Lower lobe of right lung (tissue), 2 donors: ENCODE measurements at regions not wholly inside any gene's neighbourhood (a gene's known extent, or its start where the extent isn't known, plus 50 kb on each side); places are given as distances from the start of the nearest gene placed in this dataset.

Experiments used
- ATAC-seq, 2 donors: fragments of 200-7000 bp; cut with Tn5 transposase; one replicate each; pipeline ENCODE4 v1.9.1; 2020 to 2022; ENCODE audit warnings: mild to moderate bottlenecking in 2 of 2, moderate library complexity in 2 of 2
- DNase-seq: peaks from one replicate; pipeline ENCODE4 v3.0.0-alpha.2; 2020
- H3K27ac ChIP-seq: fragments of 200-600 bp; one replicate; pipeline ENCODE4 v1.8.0; 2022
- H3K27me3 ChIP-seq: fragments of 200-600 bp; one replicate; pipeline ENCODE4 v1.8.0; 2022; ENCODE audit warnings: low read depth
- H3K36me3 ChIP-seq: fragments of 200-600 bp; one replicate; pipeline ENCODE4 v1.8.0; 2022; ENCODE audit warnings: mild to moderate bottlenecking
- H3K4me1 ChIP-seq: fragments of 200-600 bp; one replicate; pipeline ENCODE4 v1.8.0; 2022
- H3K4me3 ChIP-seq: fragments of 200-600 bp; one replicate; pipeline ENCODE4 v1.8.0; 2022; ENCODE audit warnings: mild to moderate bottlenecking
- H3K9me3 ChIP-seq: fragments of 200-600 bp; one replicate; pipeline ENCODE4 v1.8.0; 2022
- intact Hi-C: fragments of 100-400 bp; cut with DNase I; formaldehyde crosslinking; loops from one replicate; pipeline ENCODE4 v1.11.0; 2022
- TF ChIP-seq, protein P1 (sequence below): fragments of 200-600 bp; IDR thresholded peaks from one replicate; pipeline ENCODE4 v1.8.0; 2022; ENCODE audit warnings: antibody characterized with exemption, mild to moderate bottlenecking
- donor health status: DM: no; HTN: yes; CAD: no; lungs with severe emphysema.

DNA sequence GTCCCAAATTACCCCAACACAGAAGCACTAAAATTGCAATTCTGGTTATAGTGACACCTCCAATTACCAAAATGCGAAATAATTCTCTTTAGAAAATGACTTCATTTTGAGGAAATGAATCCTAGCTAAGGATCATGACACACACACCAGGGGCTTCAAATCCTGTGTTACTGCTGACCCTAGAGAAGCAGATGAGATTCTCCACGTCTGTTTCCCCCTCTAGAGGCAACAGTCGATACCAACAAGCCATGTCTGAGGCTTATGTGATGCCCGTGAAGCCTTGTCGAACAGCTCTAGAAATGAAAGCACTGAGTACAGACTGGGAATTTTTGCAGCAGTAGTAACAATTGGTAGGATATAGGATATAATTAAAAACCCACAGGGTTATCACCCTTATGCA, 153.6 kb upstream of the TMTC4 start:
- Histone ChIP-seq H3K4me1 (no peaks in the 10 kb centered on the region), H3K27me3 (no peaks in the 10 kb centered on the region), H3K36me3 (no peaks in the 10 kb centered on the region), H3K27ac (no peak overlapping the region), H3K4me3 (no peak overlapping the region), H3K9me3 (no peaks in the 10 kb centered on the region)
- DNase-seq, result no peak
- intact Hi-C loops, result no loop called here
- TF ChIP-seq, protein P1, sequence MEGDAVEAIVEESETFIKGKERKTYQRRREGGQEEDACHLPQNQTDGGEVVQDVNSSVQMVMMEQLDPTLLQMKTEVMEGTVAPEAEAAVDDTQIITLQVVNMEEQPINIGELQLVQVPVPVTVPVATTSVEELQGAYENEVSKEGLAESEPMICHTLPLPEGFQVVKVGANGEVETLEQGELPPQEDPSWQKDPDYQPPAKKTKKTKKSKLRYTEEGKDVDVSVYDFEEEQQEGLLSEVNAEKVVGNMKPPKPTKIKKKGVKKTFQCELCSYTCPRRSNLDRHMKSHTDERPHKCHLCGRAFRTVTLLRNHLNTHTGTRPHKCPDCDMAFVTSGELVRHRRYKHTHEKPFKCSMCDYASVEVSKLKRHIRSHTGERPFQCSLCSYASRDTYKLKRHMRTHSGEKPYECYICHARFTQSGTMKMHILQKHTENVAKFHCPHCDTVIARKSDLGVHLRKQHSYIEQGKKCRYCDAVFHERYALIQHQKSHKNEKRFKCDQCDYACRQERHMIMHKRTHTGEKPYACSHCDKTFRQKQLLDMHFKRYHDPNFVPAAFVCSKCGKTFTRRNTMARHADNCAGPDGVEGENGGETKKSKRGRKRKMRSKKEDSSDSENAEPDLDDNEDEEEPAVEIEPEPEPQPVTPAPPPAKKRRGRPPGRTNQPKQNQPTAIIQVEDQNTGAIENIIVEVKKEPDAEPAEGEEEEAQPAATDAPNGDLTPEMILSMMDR, result no peak
- no peak for ATAC-seq

DNA sequence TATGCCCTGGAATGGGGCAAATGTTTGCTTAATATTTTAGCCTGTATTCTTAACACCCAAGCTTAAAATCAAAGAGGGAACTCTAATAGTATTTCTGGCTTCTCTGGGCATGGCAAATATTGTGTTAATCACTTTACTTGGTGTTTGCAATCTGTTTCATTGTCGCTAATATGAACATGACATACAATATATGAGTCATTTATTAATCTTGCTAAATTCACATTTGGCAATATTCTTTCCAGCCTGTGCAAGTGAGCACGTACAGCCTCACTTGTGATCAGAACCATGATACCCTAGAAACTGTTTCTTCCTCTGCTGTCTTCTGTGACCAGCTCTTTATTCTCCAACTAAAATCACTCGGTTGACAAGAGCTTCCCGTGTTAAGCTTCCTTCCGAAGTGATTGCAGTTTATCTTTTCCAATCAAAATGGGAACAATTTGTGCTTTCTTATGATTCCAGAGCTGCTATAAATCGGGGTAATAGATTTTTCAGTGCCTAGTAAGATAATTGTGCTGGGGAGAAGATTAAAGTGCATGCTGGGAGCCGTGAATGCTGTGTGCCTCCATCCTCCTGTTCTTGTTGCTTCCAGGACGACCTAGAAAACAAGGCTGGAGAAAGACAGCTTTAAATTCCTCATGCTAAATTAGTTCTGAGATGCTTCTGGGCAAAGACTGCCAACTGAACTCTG, 153.0 kb upstream of the TMTC4 start:
- no peak for ATAC-seq
- intact Hi-C loops, result no loop called here
- no peak overlapping the region for H3K27ac ChIP-seq
- no peaks in the 10 kb centered on the region for H3K36me3 ChIP-seq
- H3K4me3 ChIP-seq, result no peak overlapping the region
- H3K27me3 ChIP-seq, result no peaks in the 10 kb centered on the region
- H3K4me1 ChIP-seq, result no peaks in the 10 kb centered on the region
- no peaks in the 10 kb centered on the region for H3K9me3 ChIP-seq
- TF ChIP-seq, protein P1, result no peak
- no peak for DNase-seq

DNA sequence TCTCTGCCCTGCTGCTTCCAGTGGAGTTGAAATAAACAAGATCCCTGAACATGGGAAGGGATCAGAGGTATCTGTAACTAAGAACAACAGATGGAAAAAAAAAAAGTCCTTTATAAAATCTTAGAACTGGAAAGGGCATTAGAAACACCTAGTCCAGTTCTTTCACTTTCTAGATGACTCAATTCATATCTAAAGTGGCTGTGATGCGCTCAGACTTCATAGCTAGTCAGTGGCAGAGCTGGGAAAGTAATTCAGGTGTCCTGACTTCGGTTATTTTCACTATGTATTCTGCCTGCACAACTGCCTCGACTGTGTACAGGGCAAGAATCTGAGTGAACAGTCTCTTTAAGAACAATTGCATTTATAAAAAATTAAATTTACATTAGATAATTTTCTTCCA, 151.8 kb upstream of the TMTC4 start:
- Histone ChIP-seq H3K4me3 (no peak overlapping the region), H3K9me3 (no peaks in the 10 kb centered on the region), H3K36me3 (no peaks in the 10 kb centered on the region), H3K4me1 (no peaks in the 10 kb centered on the region), H3K27ac (no peak overlapping the region), H3K27me3 (no peaks in the 10 kb centered on the region)
- TF ChIP-seq, protein P1, result no peak
- intact Hi-C loops, result no loop called here
- DNase-seq (no peak), ATAC-seq (no peak)

DNA sequence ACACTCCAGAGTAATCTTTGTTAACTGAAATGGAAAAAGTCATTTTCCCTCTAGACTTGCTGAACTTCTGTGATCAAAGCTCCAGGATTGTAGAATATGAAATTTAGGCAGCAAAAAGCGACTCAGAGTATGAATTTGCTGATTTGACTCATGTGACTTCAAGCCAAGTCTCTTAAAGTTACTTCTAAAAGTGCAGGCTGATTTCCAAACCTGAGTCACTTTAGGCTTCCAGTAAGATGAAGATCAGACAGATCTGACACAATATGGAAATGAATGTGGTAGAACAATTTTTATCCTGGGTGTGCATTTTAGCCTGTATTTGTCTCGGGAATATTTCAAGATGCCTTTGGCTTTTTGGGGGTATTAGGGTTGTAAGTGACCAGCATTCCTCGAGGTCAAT, 151.0 kb upstream of the TMTC4 start:
- H3K4me3 ChIP-seq, result no peak overlapping the region
- H3K9me3 ChIP-seq, result no peaks in the 10 kb centered on the region
- TF ChIP-seq, protein P1, result no peak
- H3K27ac ChIP-seq, result no peak overlapping the region
- no peaks in the 10 kb centered on the region for H3K4me1 ChIP-seq
- DNase-seq (no peak), ATAC-seq (no peak)
- no peaks in the 10 kb centered on the region for H3K36me3 ChIP-seq
- no peaks in the 10 kb centered on the region for H3K27me3 ChIP-seq
- intact Hi-C loops, result no loop called here

DNA sequence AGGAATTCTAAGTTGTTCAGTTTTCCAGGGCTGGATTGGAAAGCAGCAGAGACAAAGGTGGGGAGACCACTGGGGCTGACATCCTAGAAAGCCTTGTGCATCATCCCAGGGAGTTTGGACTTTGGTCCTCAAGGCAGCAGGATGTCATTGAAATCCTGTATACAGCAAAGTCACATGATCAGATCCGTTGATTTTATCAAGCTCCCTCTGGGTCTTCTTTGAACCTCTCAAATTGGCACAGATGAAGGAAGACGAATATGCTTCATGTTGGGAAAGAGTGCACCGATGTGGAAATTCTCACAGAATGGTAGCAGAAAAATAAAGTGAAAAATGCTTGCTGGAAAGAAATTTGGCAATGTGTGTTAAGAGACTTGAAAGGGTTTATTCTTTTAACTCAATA, 149.8 kb upstream of the TMTC4 start:
- Histone ChIP-seq H3K4me1 (no peaks in the 10 kb centered on the region), H3K36me3 (no peaks in the 10 kb centered on the region), H3K27ac (no peak overlapping the region), H3K27me3 (no peaks in the 10 kb centered on the region), H3K9me3 (no peaks in the 10 kb centered on the region), H3K4me3 (no peak overlapping the region)
- intact Hi-C loops, result no loop called here
- DNase-seq (no peak), ATAC-seq (no peak)
- TF ChIP-seq, protein P1, result no peak
